ENCODE measurements at regions not wholly inside any gene's neighbourhood (a gene's known extent, or its start where the extent isn't known, plus 50 kb on each side); places are given as distances from the start of the nearest gene placed in this dataset.

DNA sequence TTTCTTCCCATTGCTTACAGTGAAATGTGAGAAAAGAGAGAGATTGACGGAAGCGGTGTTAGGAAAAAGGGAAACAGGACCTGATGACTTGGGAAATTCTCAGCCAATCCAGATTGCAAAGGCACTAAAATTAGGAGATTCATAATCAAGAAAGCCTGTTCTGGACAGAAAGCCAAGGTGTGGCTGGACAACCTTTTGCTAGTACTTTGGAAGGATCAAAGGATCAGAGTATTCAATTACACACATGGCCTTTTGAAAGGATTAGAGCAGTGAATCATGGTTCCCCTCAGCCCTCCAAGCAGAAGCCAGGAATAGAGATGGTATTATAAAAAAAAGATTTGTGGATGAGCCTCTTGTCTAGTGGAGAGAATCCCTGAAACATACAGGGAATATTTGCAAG lies 669.8 kb upstream of the ADAMTS5 start:
- Histone ChIP-seq H3K36me3 (no peaks in the 10 kb centered on the region), H3K27me3 (no peaks in the 10 kb centered on the region), H3K9me3 (no peaks in the 10 kb centered on the region), H3K4me1 (no peaks in the 10 kb centered on the region), H3K27ac (no peak overlapping the region), H3K4me3 (no peak overlapping the region)
- WGBS, result 47% methylated on average over 2 of the region's 2 CpGs
- DNase-seq (ENCODE audit: low spot score in 2 of 2), result no peak
- TF ChIP-seq POLR2AphosphoS5 (IDR thresholded peaks at IDR 0.05) (no peak), EP300 (IDR thresholded peaks at IDR 0.05) (no peak), POLR2A (IDR thresholded peaks at IDR 0.05) (no peak)
- TF ChIP-seq, protein P1, sequence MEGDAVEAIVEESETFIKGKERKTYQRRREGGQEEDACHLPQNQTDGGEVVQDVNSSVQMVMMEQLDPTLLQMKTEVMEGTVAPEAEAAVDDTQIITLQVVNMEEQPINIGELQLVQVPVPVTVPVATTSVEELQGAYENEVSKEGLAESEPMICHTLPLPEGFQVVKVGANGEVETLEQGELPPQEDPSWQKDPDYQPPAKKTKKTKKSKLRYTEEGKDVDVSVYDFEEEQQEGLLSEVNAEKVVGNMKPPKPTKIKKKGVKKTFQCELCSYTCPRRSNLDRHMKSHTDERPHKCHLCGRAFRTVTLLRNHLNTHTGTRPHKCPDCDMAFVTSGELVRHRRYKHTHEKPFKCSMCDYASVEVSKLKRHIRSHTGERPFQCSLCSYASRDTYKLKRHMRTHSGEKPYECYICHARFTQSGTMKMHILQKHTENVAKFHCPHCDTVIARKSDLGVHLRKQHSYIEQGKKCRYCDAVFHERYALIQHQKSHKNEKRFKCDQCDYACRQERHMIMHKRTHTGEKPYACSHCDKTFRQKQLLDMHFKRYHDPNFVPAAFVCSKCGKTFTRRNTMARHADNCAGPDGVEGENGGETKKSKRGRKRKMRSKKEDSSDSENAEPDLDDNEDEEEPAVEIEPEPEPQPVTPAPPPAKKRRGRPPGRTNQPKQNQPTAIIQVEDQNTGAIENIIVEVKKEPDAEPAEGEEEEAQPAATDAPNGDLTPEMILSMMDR (IDR thresholded peaks at IDR 0.05), result no peak

DNA sequence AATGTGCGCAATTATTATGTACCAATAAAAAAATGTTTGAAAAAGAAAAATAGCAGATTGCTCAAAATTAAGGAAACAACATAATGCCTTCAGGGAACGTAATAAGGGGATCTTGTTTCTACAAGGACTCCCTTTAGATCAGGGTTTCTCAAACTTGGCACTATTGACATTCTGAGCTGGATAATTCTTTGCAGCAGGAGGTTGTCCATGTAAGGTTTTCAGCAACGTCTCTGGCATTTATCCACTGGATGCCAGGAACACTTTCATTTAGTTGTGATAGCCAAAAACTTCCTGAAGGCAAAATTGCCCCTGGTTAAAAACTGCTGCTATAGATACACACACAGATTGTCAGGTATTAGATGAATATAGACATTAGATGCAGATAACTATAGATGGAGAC lies 666.7 kb upstream of the ADAMTS5 start:
- H3K4me1 ChIP-seq, result no peaks in the 10 kb centered on the region
- no peak for TF ChIP-seq POLR2AphosphoS5 (IDR thresholded peaks at IDR 0.05)
- TF ChIP-seq POLR2A (IDR thresholded peaks at IDR 0.05), result no peak
- TF ChIP-seq, protein P1 (IDR thresholded peaks at IDR 0.05), result no peak
- TF ChIP-seq EP300 (IDR thresholded peaks at IDR 0.05), result no peak
- H3K27ac ChIP-seq, result no peak overlapping the region
- H3K27me3 ChIP-seq, result no peaks in the 10 kb centered on the region
- no peaks in the 10 kb centered on the region for H3K36me3 ChIP-seq
- DNase-seq (ENCODE audit: low spot score in 2 of 2), result no peak
- WGBS, result 52% methylated on average over 3 of the region's 3 CpGs
- no peaks in the 10 kb centered on the region for H3K9me3 ChIP-seq
- no peak overlapping the region for H3K4me3 ChIP-seq

- Histone ChIP-seq H3K4me3 (no peak overlapping the region), H3K4me1 (no peaks in the 10 kb centered on the region), H3K27me3 (no peaks in the 10 kb centered on the region), H3K36me3 (no peaks in the 10 kb centered on the region), H3K27ac (no peak overlapping the region), H3K9me3 (no peaks in the 10 kb centered on the region)
- TF ChIP-seq EP300 (IDR thresholded peaks at IDR 0.05) (no peak), POLR2AphosphoS5 (IDR thresholded peaks at IDR 0.05) (no peak), POLR2A (IDR thresholded peaks at IDR 0.05) (no peak)
- TF ChIP-seq, protein P1 (IDR thresholded peaks at IDR 0.05), result no peak
- WGBS, result 25% methylated on average over 1 of the region's 1 CpG
- DNase-seq (ENCODE audit: low spot score in 2 of 2), result no peak
Observed at GRCh38 chr21:27631471-27631870, 664.6 kb upstream of the ADAMTS5 start.

DNA sequence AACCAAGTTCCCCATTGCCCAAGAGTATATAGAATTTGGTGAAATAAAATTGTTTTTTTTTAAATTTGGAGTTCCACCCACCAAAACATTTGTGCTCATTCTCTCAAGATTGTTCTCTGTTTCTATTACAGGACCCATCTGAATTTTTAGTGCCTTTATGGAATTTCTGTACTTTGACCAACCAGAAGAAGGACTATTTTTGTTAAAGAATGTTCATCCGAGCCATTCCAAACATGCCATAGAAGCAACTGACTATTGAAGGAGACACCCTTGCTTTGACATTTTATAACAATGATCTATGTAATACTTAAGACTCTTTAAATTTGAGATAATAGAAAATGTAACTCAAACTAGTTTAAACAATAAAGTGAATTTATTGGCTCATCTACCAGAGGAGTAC lies 655.7 kb upstream of the ADAMTS5 start:
- Histone ChIP-seq H3K4me1 (no peaks in the 10 kb centered on the region), H3K4me3 (no peak overlapping the region), H3K27me3 (no peaks in the 10 kb centered on the region), H3K27ac (no peak overlapping the region), H3K36me3 (no peaks in the 10 kb centered on the region), H3K9me3 (no peaks in the 10 kb centered on the region)
- WGBS, result 79% methylated on average over 1 of the region's 1 CpG
- TF ChIP-seq, protein P1 (IDR thresholded peaks at IDR 0.05), result no peak
- TF ChIP-seq EP300 (IDR thresholded peaks at IDR 0.05) (no peak), POLR2AphosphoS5 (IDR thresholded peaks at IDR 0.05) (no peak), POLR2A (IDR thresholded peaks at IDR 0.05) (no peak)
- DNase-seq (ENCODE audit: low spot score in 2 of 2), result no peak

DNA sequence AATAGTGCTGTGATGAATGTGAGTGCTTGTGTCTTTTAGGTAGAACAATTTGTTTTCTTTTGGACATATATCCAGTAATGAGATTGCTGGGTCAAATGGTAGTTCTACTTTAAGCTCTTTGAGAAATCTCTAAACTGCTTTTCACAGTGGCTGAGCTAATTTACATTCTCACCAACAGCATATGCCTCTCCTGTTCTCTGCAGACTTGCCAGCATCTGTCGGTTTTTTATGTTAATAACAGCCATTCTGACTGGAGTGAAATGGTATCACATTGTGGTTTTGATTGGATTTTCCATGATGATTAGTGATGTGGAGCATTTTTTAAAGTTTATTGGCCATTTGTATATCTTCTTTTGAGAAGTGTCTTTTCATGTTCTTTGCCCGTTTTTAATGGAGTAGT lies 647.3 kb upstream of the ADAMTS5 start:
- TF ChIP-seq POLR2A (IDR thresholded peaks at IDR 0.05), result no peak
- TF ChIP-seq POLR2AphosphoS5 (IDR thresholded peaks at IDR 0.05), result no peak
- TF ChIP-seq EP300 (IDR thresholded peaks at IDR 0.05), result no peak
- TF ChIP-seq, protein P1 (IDR thresholded peaks at IDR 0.05), result no peak
- DNase-seq (ENCODE audit: low spot score in 2 of 2), result no peak
- H3K27ac ChIP-seq, result no peak overlapping the region
- no peaks in the 10 kb centered on the region for H3K36me3 ChIP-seq
- H3K4me3 ChIP-seq, result no peak overlapping the region
- 87% methylated on average over 2 of the region's 2 CpGs for WGBS
- H3K4me1 ChIP-seq, result no peaks in the 10 kb centered on the region
- H3K9me3 ChIP-seq, result no peaks in the 10 kb centered on the region
- no peaks in the 10 kb centered on the region for H3K27me3 ChIP-seq

Measured in suprapubic skin (tissue), 4 donors.